Adrenal gland (tissue), 5 donors: ENCODE measurements at regions not wholly inside any gene's neighbourhood (a gene's known extent, or its start where the extent isn't known, plus 50 kb on each side); places are given as distances from the start of the nearest gene placed in this dataset.

Experiments used
- CTCF ChIP-seq, 6 experiments: fragments of 450-650 bp in 4 of 6; fragments of 200-600 bp in 2 of 6; sonication (generic) in 1 of 6; IDR thresholded peaks; 1 replicate in 5 of 6; 2 replicates in 1 of 6; pipeline versions ENCODE4 v1.5.1 to v1.8.0; 2016 to 2021; ENCODE audit warnings: antibody characterized with exemption in 6 of 6, mild to moderate bottlenecking in 2 of 6, moderate library complexity in 1 of 6
- POLR2A ChIP-seq, 2 donors: fragments of 450-650 bp; IDR thresholded peaks; one replicate each; pipeline ENCODE4 v1.6.1; 2017; ENCODE audit warnings: antibody characterized with exemption in 2 of 2, mild to moderate bottlenecking in 2 of 2, moderate library complexity in 1 of 2
- donor health status: DM: no; HTN: no; CAD: no.

GRCh38 chr5:24767086-24767485 is 122.3 kb upstream of the CDH10 start:
- TF ChIP-seq CTCF (IDR thresholded peaks at IDR 0.05) (no peak), POLR2A (IDR thresholded peaks at IDR 0.05) (no peak)
